Astrocyte (in vitro differentiated cells and primary cell): ENCODE measurements at regions not wholly inside any gene's neighbourhood (a gene's known extent, or its start where the extent isn't known, plus 50 kb on each side); places are given as distances from the start of the nearest gene placed in this dataset.

ENCODE experiments used
- EZH2 ChIP-seq: IDR thresholded peaks from 2 replicates; pipeline ENCODE4 v1.6.1; 2012; ENCODE audit warnings: mild to moderate bottlenecking, low read length, inconsistent platforms; ENCODE audit not compliant: insufficient read depth
- TF ChIP-seq, protein P1 (sequence below): IDR thresholded peaks from 2 replicates; pipeline ENCODE4 v1.5.1; 2011; ENCODE audit warnings: low read depth, mild to moderate bottlenecking, inconsistent platforms, low read length, moderate library complexity; ENCODE audit not compliant: insufficient read depth

DNA sequence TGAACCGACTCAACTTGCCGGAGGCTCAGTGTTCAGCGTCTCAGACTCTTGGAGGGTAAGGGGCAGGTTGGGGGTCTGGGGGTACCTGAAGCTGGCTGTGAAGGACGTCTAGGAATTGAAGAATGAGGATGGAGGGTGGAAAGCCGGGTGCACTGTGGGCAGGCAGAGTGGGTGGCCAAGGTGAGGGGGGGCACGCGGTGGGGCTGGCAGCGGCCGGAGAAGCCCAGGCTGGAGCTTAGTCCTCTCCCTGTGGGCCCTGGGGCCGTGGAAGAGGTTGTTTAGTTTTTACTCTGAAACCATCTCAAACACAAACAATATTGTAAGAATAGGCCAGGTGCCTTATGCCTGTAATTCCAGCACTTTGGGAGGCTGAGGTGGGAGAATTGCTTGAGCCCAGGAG is 83.4 kb downstream of the UNCX start:
- TF ChIP-seq, protein P1, sequence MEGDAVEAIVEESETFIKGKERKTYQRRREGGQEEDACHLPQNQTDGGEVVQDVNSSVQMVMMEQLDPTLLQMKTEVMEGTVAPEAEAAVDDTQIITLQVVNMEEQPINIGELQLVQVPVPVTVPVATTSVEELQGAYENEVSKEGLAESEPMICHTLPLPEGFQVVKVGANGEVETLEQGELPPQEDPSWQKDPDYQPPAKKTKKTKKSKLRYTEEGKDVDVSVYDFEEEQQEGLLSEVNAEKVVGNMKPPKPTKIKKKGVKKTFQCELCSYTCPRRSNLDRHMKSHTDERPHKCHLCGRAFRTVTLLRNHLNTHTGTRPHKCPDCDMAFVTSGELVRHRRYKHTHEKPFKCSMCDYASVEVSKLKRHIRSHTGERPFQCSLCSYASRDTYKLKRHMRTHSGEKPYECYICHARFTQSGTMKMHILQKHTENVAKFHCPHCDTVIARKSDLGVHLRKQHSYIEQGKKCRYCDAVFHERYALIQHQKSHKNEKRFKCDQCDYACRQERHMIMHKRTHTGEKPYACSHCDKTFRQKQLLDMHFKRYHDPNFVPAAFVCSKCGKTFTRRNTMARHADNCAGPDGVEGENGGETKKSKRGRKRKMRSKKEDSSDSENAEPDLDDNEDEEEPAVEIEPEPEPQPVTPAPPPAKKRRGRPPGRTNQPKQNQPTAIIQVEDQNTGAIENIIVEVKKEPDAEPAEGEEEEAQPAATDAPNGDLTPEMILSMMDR, result no peak
- no peak for TF ChIP-seq EZH2
